CD14-positive monocyte (primary cell): ENCODE measurements at regions not wholly inside any gene's neighbourhood (a gene's known extent, or its start where the extent isn't known, plus 50 kb on each side); places are given as distances from the start of the nearest gene placed in this dataset.

ENCODE experiments used
- DNase-seq, 3 donors: peaks; one replicate each; pipeline ENCODE4 v3.0.0-alpha.2; 2011 to 2022
- H2AFZ ChIP-seq: 2 replicates; pipeline ENCODE4 v1.6.0; 2012; ENCODE audit warnings: mild to moderate bottlenecking, low read depth, low read length, inconsistent platforms; ENCODE audit not compliant: insufficient read depth, poor library complexity, severe bottlenecking
- H3K27ac ChIP-seq, 2 donors: 1 replicate in 1 of 2; 2 replicates in 1 of 2; pipeline ENCODE4 v1.5.1; 2012 to 2013; ENCODE audit warnings: low read length in 2 of 2, control low read depth in 1 of 2, inconsistent platforms in 1 of 2, low read depth in 1 of 2, mild to moderate bottlenecking in 1 of 2
- H3K27me3 ChIP-seq, 2 donors: one replicate each; pipeline versions ENCODE4 v1.6.0 to v1.6.1; 2011 to 2013; ENCODE audit warnings: low read length in 2 of 2; ENCODE audit not compliant: control insufficient read depth in 2 of 2, insufficient read depth in 2 of 2
- H3K36me3 ChIP-seq, 2 donors: replicated peaks in 1 of 2; 1 replicate in 1 of 2; 2 replicates in 1 of 2; pipeline versions ENCODE4 v1.5.1 to v1.6.1; 2012 to 2013; ENCODE audit warnings: low read length in 2 of 2, control low read depth in 1 of 2, inconsistent platforms in 1 of 2, mild to moderate bottlenecking in 1 of 2; ENCODE audit not compliant: insufficient read depth in 2 of 2, control insufficient read depth in 1 of 2
- H3K4me1 ChIP-seq, 2 donors: 1 replicate in 1 of 2; 2 replicates in 1 of 2; pipeline versions ENCODE4 v1.5.1 to v1.6.1; 2012 to 2013; ENCODE audit warnings: low read length in 2 of 2, control low read depth in 1 of 2, inconsistent platforms in 1 of 2, mild to moderate bottlenecking in 1 of 2, moderate library complexity in 1 of 2; ENCODE audit not compliant: insufficient read depth in 2 of 2, control insufficient read depth in 1 of 2
- H3K4me2 ChIP-seq: replicated peaks from 2 replicates; pipeline ENCODE3; 2012; ENCODE audit warnings: low read length, moderate library complexity, mild to moderate bottlenecking; ENCODE audit not compliant: poor library complexity, severe bottlenecking; ENCODE audit errors: extremely low read depth
- H3K4me3 ChIP-seq, 3 experiments: fragments of 200-600 bp in 1 of 3; sonication (generic) in 1 of 3; replicated peaks in 1 of 3; 1 replicate in 2 of 3; 2 replicates in 1 of 3; pipeline ENCODE4 v1.5.1; 2011 to 2013; ENCODE audit warnings: low read length in 3 of 3, mild to moderate bottlenecking in 3 of 3, control low read depth in 2 of 3, low read depth in 2 of 3, inconsistent platforms in 1 of 3, moderate library complexity in 1 of 3
- H3K79me2 ChIP-seq: 2 replicates; pipeline ENCODE4 v1.6.0; 2012; ENCODE audit warnings: mild to moderate bottlenecking, control low read depth, inconsistent platforms, low read length, moderate library complexity; ENCODE audit not compliant: insufficient read depth
- H3K9ac ChIP-seq: 2 replicates; pipeline ENCODE4 v1.6.0; 2017; ENCODE audit warnings: low read length, mild to moderate bottlenecking; ENCODE audit not compliant: insufficient read depth, poor library complexity, severe bottlenecking
- H3K9me3 ChIP-seq, 2 donors: replicated peaks in 1 of 2; 1 replicate in 1 of 2; 2 replicates in 1 of 2; pipeline versions ENCODE4 v1.5.1 to v1.6.1; 2012 to 2013; ENCODE audit warnings: low read length in 2 of 2, control low read depth in 1 of 2; ENCODE audit not compliant: control insufficient read depth in 1 of 2, insufficient read depth in 1 of 2
- H4K20me1 ChIP-seq: 2 replicates; pipeline ENCODE4 v1.6.0; 2012; ENCODE audit warnings: mild to moderate bottlenecking, low read length, control low read depth, moderate library complexity; ENCODE audit not compliant: insufficient read depth
- H3K27ac Mint-ChIP-seq, 7 donors: one replicate each; pipeline ENCODE4 v1.8.0; 2020; ENCODE audit warnings: mild to moderate bottlenecking in 7 of 7, mixed read lengths in 7 of 7, moderate library complexity in 6 of 7, inconsistent platforms in 2 of 7
- H3K27me3 Mint-ChIP-seq, 3 donors: one replicate each; pipeline ENCODE4 v1.8.0; 2021 to 2022; ENCODE audit warnings: low read depth in 3 of 3, mild to moderate bottlenecking in 3 of 3, mixed read lengths in 3 of 3, moderate library complexity in 3 of 3, inconsistent platforms in 1 of 3
- H3K36me3 Mint-ChIP-seq, 2 donors: one replicate each; pipeline ENCODE4 v1.8.0; 2020; ENCODE audit warnings: mixed read lengths in 2 of 2, inconsistent platforms in 1 of 2, mild to moderate bottlenecking in 1 of 2
- H3K4me1 Mint-ChIP-seq: one replicate; pipeline ENCODE4 v1.8.0; 2020; ENCODE audit warnings: mild to moderate bottlenecking, mixed read lengths
- H3K4me3 Mint-ChIP-seq, 2 donors: one replicate each; pipeline ENCODE4 v1.8.0; 2020; ENCODE audit warnings: mild to moderate bottlenecking in 2 of 2, mixed read lengths in 2 of 2, moderate library complexity in 1 of 2
- H3K9me3 Mint-ChIP-seq, 7 donors: one replicate each; pipeline ENCODE4 v1.8.0; 2020 to 2022; ENCODE audit warnings: mixed read lengths in 7 of 7, mild to moderate bottlenecking in 6 of 7, moderate library complexity in 6 of 7, inconsistent platforms in 2 of 7
- WGBS: methylation state at CpG from one replicate; pipeline ENCODE4 v1.1.5; 2013; ENCODE audit warnings: missing lambda C conversion rate; ENCODE audit not compliant: insufficient coverage; 5-methylcytosine and 5-hydroxymethylcytosine counted together
- intact Hi-C, 2 donors: fragments of 100-400 bp; cut with micrococcal nuclease; formaldehyde crosslinking; loops; one replicate each; pipeline versions ENCODE4 v1.15.0 to v1.15.1; 2023
- TF ChIP-seq, protein P1 (sequence below): fragments of 200-600 bp; IDR thresholded peaks from one replicate; pipeline ENCODE4 v1.8.0; 2022; ENCODE audit warnings: antibody characterized with exemption, mild to moderate bottlenecking

DNA sequence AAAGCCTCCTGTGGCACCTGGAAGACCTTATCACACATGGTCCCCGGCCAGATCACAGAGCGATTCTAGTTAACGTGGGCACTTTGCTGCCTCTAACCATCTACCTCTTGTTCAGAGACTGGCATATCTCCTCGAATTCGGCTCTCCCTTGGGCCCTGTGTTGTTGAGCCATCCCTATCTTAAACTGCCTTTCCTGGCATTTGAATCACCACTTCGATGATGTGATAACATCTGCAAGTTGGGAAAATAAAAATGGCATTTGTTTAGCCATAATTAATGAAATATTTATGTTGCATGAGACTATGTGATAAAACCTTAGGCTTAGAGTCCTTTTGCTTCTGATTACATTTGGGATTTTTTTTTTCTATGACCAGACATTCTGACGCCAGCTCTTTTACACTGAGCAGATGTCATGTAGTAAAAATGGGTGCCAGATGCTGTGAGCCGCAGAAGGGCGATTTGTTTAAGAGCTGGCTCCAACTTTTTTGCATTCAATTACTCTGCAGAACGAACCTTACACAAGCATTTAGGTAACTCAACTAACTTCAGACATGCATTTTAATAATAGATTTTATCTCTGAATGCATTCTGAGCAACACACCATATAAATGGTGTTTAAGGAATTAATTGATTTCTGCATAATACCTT, 58.5 kb upstream of the PARVA start:
- Mint-ChIP-seq H3K27ac (no peak overlapping the region), H3K4me3 (no peak overlapping the region), H3K36me3 (peaks cover 6 to 15% of the 10 kb centered on the region in 2 donors), H3K4me1 (no peaks in the 10 kb centered on the region), H3K9me3 (peaks cover 0 to 15% (median 4%) of the 10 kb centered on the region in 7 donors), H3K27me3 (peaks cover 0 to 7% (median 6%) of the 10 kb centered on the region in 3 donors)
- Histone ChIP-seq H3K79me2 (no peaks in the 10 kb centered on the region), H2AFZ (no peak overlapping the region), H3K9me3 (no peaks in the 10 kb centered on the region), H3K4me2 (no peak overlapping the region), H3K27me3 (no peaks in the 10 kb centered on the region), H3K4me1 (no peaks in the 10 kb centered on the region), H3K27ac (no peak overlapping the region), H4K20me1 (no peaks in the 10 kb centered on the region), H3K4me3 (no peak overlapping the region), H3K9ac (no peak overlapping the region), H3K36me3 (peaks cover 0 to under 1% of the 10 kb centered on the region in 2 donors)
- TF ChIP-seq, protein P1, sequence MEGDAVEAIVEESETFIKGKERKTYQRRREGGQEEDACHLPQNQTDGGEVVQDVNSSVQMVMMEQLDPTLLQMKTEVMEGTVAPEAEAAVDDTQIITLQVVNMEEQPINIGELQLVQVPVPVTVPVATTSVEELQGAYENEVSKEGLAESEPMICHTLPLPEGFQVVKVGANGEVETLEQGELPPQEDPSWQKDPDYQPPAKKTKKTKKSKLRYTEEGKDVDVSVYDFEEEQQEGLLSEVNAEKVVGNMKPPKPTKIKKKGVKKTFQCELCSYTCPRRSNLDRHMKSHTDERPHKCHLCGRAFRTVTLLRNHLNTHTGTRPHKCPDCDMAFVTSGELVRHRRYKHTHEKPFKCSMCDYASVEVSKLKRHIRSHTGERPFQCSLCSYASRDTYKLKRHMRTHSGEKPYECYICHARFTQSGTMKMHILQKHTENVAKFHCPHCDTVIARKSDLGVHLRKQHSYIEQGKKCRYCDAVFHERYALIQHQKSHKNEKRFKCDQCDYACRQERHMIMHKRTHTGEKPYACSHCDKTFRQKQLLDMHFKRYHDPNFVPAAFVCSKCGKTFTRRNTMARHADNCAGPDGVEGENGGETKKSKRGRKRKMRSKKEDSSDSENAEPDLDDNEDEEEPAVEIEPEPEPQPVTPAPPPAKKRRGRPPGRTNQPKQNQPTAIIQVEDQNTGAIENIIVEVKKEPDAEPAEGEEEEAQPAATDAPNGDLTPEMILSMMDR = no peak
- DNase-seq = no peak
- 100% methylated on average over 2 of the region's 10 CpGs for WGBS
- intact Hi-C loops = no loop called here

DNA sequence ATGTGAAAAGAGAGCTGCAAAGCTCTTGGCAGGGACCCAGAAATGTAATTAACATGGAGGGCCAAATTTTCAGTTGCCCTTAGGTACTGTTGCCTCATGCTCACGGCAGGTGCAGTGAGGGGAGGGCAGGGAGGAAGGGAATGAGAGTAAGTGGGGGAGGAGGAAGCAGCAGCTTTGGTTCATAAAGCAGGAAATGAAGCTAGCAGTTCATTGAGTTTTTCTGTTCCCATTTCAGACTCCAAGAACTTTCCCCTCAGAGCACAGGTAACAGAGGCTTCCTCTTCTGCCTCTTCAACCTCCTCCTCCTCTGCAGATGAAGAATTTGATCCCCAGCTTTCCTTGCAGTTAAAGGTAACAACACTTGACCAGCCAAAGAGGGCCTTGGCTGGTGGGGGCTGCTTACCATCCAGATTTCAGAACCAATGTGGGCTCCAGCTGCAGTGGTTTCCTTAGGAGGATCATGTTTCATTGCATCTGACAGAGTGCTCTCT, 57.9 kb upstream of the PARVA start:
- H4K20me1 ChIP-seq = no peaks in the 10 kb centered on the region
- H3K36me3 ChIP-seq = peaks cover 4 to 5% of the 10 kb centered on the region in 2 donors
- Mint-ChIP-seq H3K27ac (peak overlapping the region in 1 of 7 donors; percentile 52), H3K36me3 (peaks cover 12 to 20% of the 10 kb centered on the region in 2 donors), H3K4me1 (no peaks in the 10 kb centered on the region), H3K27me3 (peaks cover 0 to 7% (median 6%) of the 10 kb centered on the region in 3 donors), H3K9me3 (peaks cover 0 to 12% (median 2%) of the 10 kb centered on the region in 7 donors), H3K4me3 (no peak overlapping the region)
- no peak overlapping the region for H3K4me3 ChIP-seq
- H3K4me2 ChIP-seq = no peak overlapping the region
- intact Hi-C loops = no loop called here
- WGBS = no CpG with 5 or more reads among the region's 1 CpG
- H3K27ac ChIP-seq = no peak overlapping the region
- no peak overlapping the region for H2AFZ ChIP-seq
- H3K27me3 ChIP-seq = no peaks in the 10 kb centered on the region
- H3K9ac ChIP-seq = no peak overlapping the region
- H3K9me3 ChIP-seq = no peaks in the 10 kb centered on the region
- no peaks in the 10 kb centered on the region for H3K79me2 ChIP-seq
- H3K4me1 ChIP-seq = no peaks in the 10 kb centered on the region
- no peak for DNase-seq
- TF ChIP-seq, protein P1 = no peak
